ENCODE measurements at regions not wholly inside any gene's neighbourhood (a gene's known extent, or its start where the extent isn't known, plus 50 kb on each side); places are given as distances from the start of the nearest gene placed in this dataset.

- BruUV-seq (replicated peaks), result no TSS peak
- Histone ChIP-seq H3K27ac (ENCODE audit: low read depth, low read length, poor library complexity, severe bottlenecking) (no peak overlapping the region), H3K27me3 (replicated peaks; ENCODE audit: insufficient read depth, low read depth, low read length, poor library complexity) (peaks cover 11% of the 10 kb centered on the region), H3K4me1 (ENCODE audit: insufficient read depth, low read length, poor library complexity, severe bottlenecking) (no peaks in the 10 kb centered on the region), H3K36me3 (ENCODE audit: insufficient read depth, low read length, poor library complexity, severe bottlenecking) (no peaks in the 10 kb centered on the region), H3K9me3 (ENCODE audit: low read depth, low read length, poor library complexity, severe bottlenecking) (no peaks in the 10 kb centered on the region), H3K4me3 (ENCODE audit: low read depth, low read length, poor library complexity, severe bottlenecking) (no peak overlapping the region)
- intact Hi-C loops (cut with micrococcal nuclease; ENCODE audit: unreplicated experiment), result no loop called here
- TF ChIP-seq CTCF (conservative IDR thresholded peaks at IDR 0.05; ENCODE audit: low read depth, low read length) (no peak), EZH2 (IDR thresholded peaks at IDR 0.05; ENCODE audit: borderline replicate concordance, low read depth, low read length, poor library complexity, severe bottlenecking) (no peak)
- DNase-seq (ENCODE audit: low spot score), result no peak
- ChIA-PET CTCF (no interaction called here), POLR2A (ENCODE audit: low non-redundant PET) (interaction anchor here (0.6 kb wide), 1 partner anchor 26 kb away, joined by 6 read pairs; no protein-coding TSS in a partner anchor)
These were observed 76.1 kb upstream of the THBS1 start for GRCh38 chr15:39504808-39505207.

- Histone ChIP-seq H3K9me3 (ENCODE audit: low read depth, low read length, poor library complexity, severe bottlenecking) (no peaks in the 10 kb centered on the region), H3K4me1 (ENCODE audit: insufficient read depth, low read length, poor library complexity, severe bottlenecking) (no peaks in the 10 kb centered on the region), H3K27ac (ENCODE audit: low read depth, low read length, poor library complexity, severe bottlenecking) (no peak overlapping the region), H3K4me3 (ENCODE audit: low read depth, low read length, poor library complexity, severe bottlenecking) (no peak overlapping the region), H3K36me3 (ENCODE audit: insufficient read depth, low read length, poor library complexity, severe bottlenecking) (no peaks in the 10 kb centered on the region), H3K27me3 (replicated peaks; ENCODE audit: insufficient read depth, low read depth, low read length, poor library complexity) (peaks cover 9% of the 10 kb centered on the region)
- DNase-seq (ENCODE audit: low spot score), result no peak
- TF ChIP-seq EZH2 (IDR thresholded peaks at IDR 0.05; ENCODE audit: borderline replicate concordance, low read depth, low read length, poor library complexity, severe bottlenecking), result no peak
- no peak for TF ChIP-seq CTCF (conservative IDR thresholded peaks at IDR 0.05; ENCODE audit: low read depth, low read length)
- CTCF ChIA-PET, result no interaction called here
- intact Hi-C loops (cut with micrococcal nuclease; ENCODE audit: unreplicated experiment), result no loop called here
- BruUV-seq (replicated peaks), result no TSS peak
- POLR2A ChIA-PET (ENCODE audit: low non-redundant PET), result no interaction called here
These were observed 74.7 kb upstream of the THBS1 start for GRCh38 chr15:39506146-39506545.

DNA sequence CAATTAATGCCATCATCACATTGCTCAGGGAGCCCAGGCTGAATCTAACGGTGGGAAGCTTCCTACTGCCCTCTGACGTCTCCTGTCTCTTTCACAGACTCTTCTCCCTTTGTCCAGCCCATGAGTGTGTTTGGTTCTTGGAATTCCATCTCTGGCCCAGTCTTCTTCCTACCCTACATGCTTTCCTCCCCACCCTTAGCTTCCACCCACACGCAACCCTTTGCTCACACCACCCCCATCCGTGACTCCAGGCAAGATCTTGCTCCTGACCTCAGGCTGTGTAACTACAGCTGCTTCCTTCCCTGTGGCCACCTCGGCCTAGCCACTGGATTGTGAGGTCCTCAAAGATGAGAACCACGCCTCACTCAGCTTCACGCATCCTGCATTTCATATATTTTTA, 72.3 kb upstream of the THBS1 start:
- no TSS peak for BruUV-seq (replicated peaks)
- intact Hi-C loops (cut with micrococcal nuclease; ENCODE audit: unreplicated experiment), result no loop called here
- no peaks in the 10 kb centered on the region for H3K4me1 ChIP-seq (ENCODE audit: insufficient read depth, low read length, poor library complexity, severe bottlenecking)
- peaks cover 33% of the 10 kb centered on the region for H3K27me3 ChIP-seq (replicated peaks; ENCODE audit: insufficient read depth, low read depth, low read length, poor library complexity)
- no peak for DNase-seq (ENCODE audit: low spot score)
- no peaks in the 10 kb centered on the region for H3K36me3 ChIP-seq (ENCODE audit: insufficient read depth, low read length, poor library complexity, severe bottlenecking)
- CTCF ChIA-PET, result no interaction called here
- H3K27ac ChIP-seq (ENCODE audit: low read depth, low read length, poor library complexity, severe bottlenecking), result no peak overlapping the region
- no peak for TF ChIP-seq CTCF (conservative IDR thresholded peaks at IDR 0.05; ENCODE audit: low read depth, low read length)
- TF ChIP-seq EZH2 (IDR thresholded peaks at IDR 0.05; ENCODE audit: borderline replicate concordance, low read depth, low read length, poor library complexity, severe bottlenecking), result no peak
- POLR2A ChIA-PET (ENCODE audit: low non-redundant PET), result no interaction called here
- H3K4me3 ChIP-seq (ENCODE audit: low read depth, low read length, poor library complexity, severe bottlenecking), result no peak overlapping the region
- H3K9me3 ChIP-seq (ENCODE audit: low read depth, low read length, poor library complexity, severe bottlenecking), result no peaks in the 10 kb centered on the region
